SK-N-MC (cell line): ENCODE measurements at regions not wholly inside any gene's neighbourhood (a gene's known extent, or its start where the extent isn't known, plus 50 kb on each side); places are given as distances from the start of the nearest gene placed in this dataset.

Experiments
- EZH2 ChIP-seq: fragments of 200-600 bp; sonication (generic); IDR thresholded peaks from one replicate; pipeline ENCODE4 v1.6.1; 2017; ENCODE audit warnings: antibody characterized with exemption
- POLR2AphosphoS5 ChIP-seq: IDR thresholded peaks from 2 replicates; pipeline ENCODE4 v1.6.1; 2012; ENCODE audit warnings: mild to moderate bottlenecking, low read depth, low read length, borderline replicate concordance

DNA sequence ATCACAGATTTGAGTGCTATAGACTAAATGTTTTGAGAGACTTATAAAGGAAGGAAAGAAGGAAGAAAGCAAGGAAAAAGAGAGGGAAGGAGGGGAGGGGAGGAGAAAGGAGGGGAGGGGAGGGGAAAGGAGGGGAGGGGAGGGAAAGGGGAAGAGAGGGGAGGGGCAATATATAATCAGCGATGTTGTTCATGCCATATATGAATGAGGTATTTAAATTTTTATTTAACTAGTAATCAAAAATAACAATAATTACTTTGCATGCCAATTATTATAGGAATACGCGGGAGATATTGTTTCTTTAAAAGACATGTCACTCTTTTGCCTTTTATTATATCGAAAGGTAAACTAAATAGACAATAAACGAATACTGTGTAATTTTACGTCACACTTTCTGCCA, 1029.7 kb downstream of the FAT4 start:
- TF ChIP-seq POLR2AphosphoS5: no peak
- TF ChIP-seq EZH2: no peak
